ENCODE measurements at regions not wholly inside any gene's neighbourhood (a gene's known extent, or its start where the extent isn't known, plus 50 kb on each side); places are given as distances from the start of the nearest gene placed in this dataset.

DNA sequence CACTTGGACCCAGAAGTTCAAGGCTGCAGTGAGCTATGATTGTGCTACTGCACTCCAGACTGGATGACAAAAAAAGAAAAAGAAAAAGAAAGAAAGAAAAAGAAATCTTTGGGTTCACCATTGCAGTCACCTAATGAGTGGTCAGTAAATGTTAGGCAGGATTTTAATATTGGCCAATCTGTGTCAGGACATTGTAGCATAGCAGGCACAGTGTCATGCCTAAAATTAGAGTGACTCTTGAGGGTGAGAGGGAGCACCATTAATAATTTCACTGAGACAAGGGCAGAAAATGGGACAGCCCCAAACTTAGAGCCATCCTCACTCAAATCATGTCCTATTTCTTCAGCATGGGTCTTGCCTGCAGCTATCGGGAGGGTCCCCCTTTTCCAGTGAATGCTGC lies 221.6 kb upstream of the NRP1 start:
- TF ChIP-seq POLR2A (IDR thresholded peaks at IDR 0.05) = no peak
- TF ChIP-seq, protein P1, sequence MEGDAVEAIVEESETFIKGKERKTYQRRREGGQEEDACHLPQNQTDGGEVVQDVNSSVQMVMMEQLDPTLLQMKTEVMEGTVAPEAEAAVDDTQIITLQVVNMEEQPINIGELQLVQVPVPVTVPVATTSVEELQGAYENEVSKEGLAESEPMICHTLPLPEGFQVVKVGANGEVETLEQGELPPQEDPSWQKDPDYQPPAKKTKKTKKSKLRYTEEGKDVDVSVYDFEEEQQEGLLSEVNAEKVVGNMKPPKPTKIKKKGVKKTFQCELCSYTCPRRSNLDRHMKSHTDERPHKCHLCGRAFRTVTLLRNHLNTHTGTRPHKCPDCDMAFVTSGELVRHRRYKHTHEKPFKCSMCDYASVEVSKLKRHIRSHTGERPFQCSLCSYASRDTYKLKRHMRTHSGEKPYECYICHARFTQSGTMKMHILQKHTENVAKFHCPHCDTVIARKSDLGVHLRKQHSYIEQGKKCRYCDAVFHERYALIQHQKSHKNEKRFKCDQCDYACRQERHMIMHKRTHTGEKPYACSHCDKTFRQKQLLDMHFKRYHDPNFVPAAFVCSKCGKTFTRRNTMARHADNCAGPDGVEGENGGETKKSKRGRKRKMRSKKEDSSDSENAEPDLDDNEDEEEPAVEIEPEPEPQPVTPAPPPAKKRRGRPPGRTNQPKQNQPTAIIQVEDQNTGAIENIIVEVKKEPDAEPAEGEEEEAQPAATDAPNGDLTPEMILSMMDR (IDR thresholded peaks at IDR 0.05) = no peak
